ENCODE measurements at regions not wholly inside any gene's neighbourhood (a gene's known extent, or its start where the extent isn't known, plus 50 kb on each side); places are given as distances from the start of the nearest gene placed in this dataset.

- Histone ChIP-seq H3K27me3 (no peaks in the 10 kb centered on the region), H3K4me1 (no peaks in the 10 kb centered on the region), H3K4me3 (no peak overlapping the region), H3K36me3 (no peaks in the 10 kb centered on the region), H3K9me3 (no peaks in the 10 kb centered on the region), H3K27ac (no peak overlapping the region)
- TF ChIP-seq POLR2A (IDR thresholded peaks at IDR 0.05) = no peak
- no peak for TF ChIP-seq CTCF (IDR thresholded peaks at IDR 0.05)
- intact Hi-C loops (cut with DNase I; ENCODE audit: low total_unique reads) = no loop called here
- DNase-seq = no peak
Measured at GRCh38 chr17:63029541-63029940, 63.5 kb downstream of the TANC2 start.

GRCh38 chr17:63032142-63032541 lies 66.1 kb downstream of the TANC2 start:
- Histone ChIP-seq H3K27me3 (no peaks in the 10 kb centered on the region), H3K4me3 (no peak overlapping the region), H3K9me3 (no peaks in the 10 kb centered on the region), H3K4me1 (no peaks in the 10 kb centered on the region), H3K36me3 (no peaks in the 10 kb centered on the region), H3K27ac (no peak overlapping the region)
- intact Hi-C loops (cut with DNase I; ENCODE audit: low total_unique reads) = no loop called here
- DNase-seq = no peak
- no peak for TF ChIP-seq CTCF (IDR thresholded peaks at IDR 0.05)
- no peak for TF ChIP-seq POLR2A (IDR thresholded peaks at IDR 0.05)

- Histone ChIP-seq H3K27me3 (no peaks in the 10 kb centered on the region), H3K9me3 (no peaks in the 10 kb centered on the region), H3K36me3 (no peaks in the 10 kb centered on the region), H3K27ac (no peak overlapping the region), H3K4me1 (no peaks in the 10 kb centered on the region), H3K4me3 (no peak overlapping the region)
- intact Hi-C loops (cut with DNase I; ENCODE audit: low total_unique reads) = no loop called here
- no peak for DNase-seq
- no peak for TF ChIP-seq CTCF (IDR thresholded peaks at IDR 0.05)
- TF ChIP-seq POLR2A (IDR thresholded peaks at IDR 0.05) = no peak
Measured at GRCh38 chr17:63033142-63033541, 67.1 kb downstream of the TANC2 start.

- TF ChIP-seq CTCF (IDR thresholded peaks at IDR 0.05) (no peak), POLR2A (IDR thresholded peaks at IDR 0.05) (no peak)
- no peaks in the 10 kb centered on the region for H3K27me3 ChIP-seq
Measured at GRCh38 chr17:63035271-63035670, 69.2 kb downstream of the TANC2 start.

GRCh38 chr17:63035695-63036094 lies 69.7 kb downstream of the TANC2 start:
- Histone ChIP-seq H3K4me1 (no peaks in the 10 kb centered on the region), H3K27ac (no peak overlapping the region)
- no peak for DNase-seq

More at GRCh38 chr17:63035271-63035670, 69.2 kb downstream of the TANC2 start:
- Histone ChIP-seq H3K27ac (no peak overlapping the region), H3K9me3 (no peaks in the 10 kb centered on the region), H3K36me3 (no peaks in the 10 kb centered on the region), H3K4me1 (no peaks in the 10 kb centered on the region), H3K4me3 (no peak overlapping the region)
- no peak for DNase-seq
- intact Hi-C loops (cut with DNase I; ENCODE audit: low total_unique reads) = no loop called here

GRCh38 chr17:63039342-63039741 lies 73.3 kb downstream of the TANC2 start:
- Histone ChIP-seq H3K9me3 (no peaks in the 10 kb centered on the region), H3K27me3 (no peaks in the 10 kb centered on the region), H3K36me3 (no peaks in the 10 kb centered on the region), H3K4me3 (no peak overlapping the region), H3K27ac (no peak overlapping the region), H3K4me1 (no peaks in the 10 kb centered on the region)
- no peak for DNase-seq
- TF ChIP-seq CTCF (IDR thresholded peaks at IDR 0.05) (no peak), POLR2A (IDR thresholded peaks at IDR 0.05) (no peak)
- intact Hi-C loops (cut with DNase I; ENCODE audit: low total_unique reads) = no loop called here

More at GRCh38 chr17:63035695-63036094, 69.7 kb downstream of the TANC2 start:
- Histone ChIP-seq H3K36me3 (no peaks in the 10 kb centered on the region), H3K9me3 (no peaks in the 10 kb centered on the region), H3K27me3 (no peaks in the 10 kb centered on the region), H3K4me3 (no peak overlapping the region)
- TF ChIP-seq POLR2A (IDR thresholded peaks at IDR 0.05) = no peak
- intact Hi-C loops (cut with DNase I; ENCODE audit: low total_unique reads) = no loop called here

Data from uterus (tissue), 3 donors.